GM23338 (cell line): ENCODE measurements at regions not wholly inside any gene's neighbourhood (a gene's known extent, or its start where the extent isn't known, plus 50 kb on each side); places are given as distances from the start of the nearest gene placed in this dataset.

Experiments
- ATAC-seq: fragments of 200-7000 bp; cut with Tn5 transposase; 3 replicates; pipeline ENCODE4 v1.9.1; 2020
- DNase-seq: peaks from one replicate; pipeline ENCODE4 v3.0.0-alpha.2; 2015; ENCODE audit warnings: low spot score
- H2AFZ ChIP-seq: fragments of 200-600 bp; sonication (generic); 2 replicates; pipeline ENCODE4 v1.8.0; 2016; ENCODE audit warnings: antibody characterized with exemption, mild to moderate bottlenecking, moderate library complexity
- H3F3A ChIP-seq: fragments of 200-600 bp; sonication (generic); replicated peaks from 2 replicates; pipeline ENCODE4 v1.8.0; 2017; ENCODE audit warnings: antibody characterized with exemption, mixed run types, low read depth
- H3K27ac ChIP-seq: fragments of 200-600 bp; sonication (generic); 2 replicates; pipeline ENCODE4 v1.6.1; 2016; ENCODE audit warnings: low read depth
- H3K27me3 ChIP-seq: fragments of 200-600 bp; sonication (generic); 2 replicates; pipeline ENCODE4 v1.8.0; 2016; ENCODE audit warnings: mild to moderate bottlenecking, mixed run types, moderate library complexity; ENCODE audit not compliant: insufficient read depth
- H3K36me3 ChIP-seq: fragments of 200-600 bp; sonication (generic); 2 replicates; pipeline ENCODE4 v1.8.0; 2016; ENCODE audit warnings: mild to moderate bottlenecking; ENCODE audit not compliant: insufficient read depth
- H3K4me1 ChIP-seq: fragments of 200-600 bp; sonication (generic); 2 replicates; pipeline ENCODE4 v1.8.0; 2016; ENCODE audit warnings: mild to moderate bottlenecking, moderate library complexity; ENCODE audit not compliant: insufficient read depth
- H3K4me2 ChIP-seq: fragments of 200-600 bp; sonication (generic); 2 replicates; pipeline ENCODE4 v1.7.1; 2017; ENCODE audit warnings: mixed run types
- H3K4me3 ChIP-seq: fragments of 200-600 bp; sonication (generic); 2 replicates; pipeline ENCODE4 v1.6.1; 2016; ENCODE audit warnings: mixed run types
- H3K79me2 ChIP-seq: fragments of 200-600 bp; sonication (generic); replicated peaks from 2 replicates; pipeline ENCODE4 v1.8.0; 2017; ENCODE audit warnings: mild to moderate bottlenecking; ENCODE audit not compliant: insufficient read depth
- H3K9me2 ChIP-seq: fragments of 200-600 bp; sonication (generic); 2 replicates; pipeline ENCODE4 v1.8.0; 2017; ENCODE audit not compliant: insufficient read depth
- H4K20me1 ChIP-seq: fragments of 200-600 bp; sonication (generic); replicated peaks from 2 replicates; pipeline ENCODE4 v1.8.0; 2017; ENCODE audit warnings: mild to moderate bottlenecking; ENCODE audit not compliant: insufficient read depth
- H3K27ac Mint-ChIP-seq: 2 replicates; pipeline ENCODE4 v1.8.0; 2020; ENCODE audit warnings: inconsistent platforms, mild to moderate bottlenecking, moderate library complexity, mixed read lengths
- H3K27me3 Mint-ChIP-seq: 3 replicates; pipeline ENCODE4 v1.8.0; 2022; ENCODE audit warnings: low read depth, mild to moderate bottlenecking, moderate library complexity, mixed read lengths, inconsistent platforms; ENCODE audit not compliant: insufficient read depth, poor library complexity
- H3K36me3 Mint-ChIP-seq: 3 replicates; pipeline ENCODE4 v1.8.0; 2021; ENCODE audit warnings: low read depth, mild to moderate bottlenecking, inconsistent platforms, moderate library complexity, mixed read lengths
- H3K4me1 Mint-ChIP-seq: 3 replicates; pipeline ENCODE4 v1.8.0; 2020; ENCODE audit warnings: mild to moderate bottlenecking, inconsistent platforms, mixed read lengths
- H3K4me3 Mint-ChIP-seq: 3 replicates; pipeline ENCODE4 v1.8.0; 2021; ENCODE audit warnings: moderate library complexity, mild to moderate bottlenecking, inconsistent platforms, mixed read lengths
- H3K9me3 Mint-ChIP-seq: 3 replicates; pipeline ENCODE4 v1.8.0; 2020; ENCODE audit warnings: moderate library complexity, mild to moderate bottlenecking, inconsistent platforms, mixed read lengths
- CREB1 ChIP-seq: fragments of 250-450 bp; sonication (Bioruptor Pico); IDR thresholded peaks from 2 replicates; pipeline ENCODE4 v1.5.0; 2020; ENCODE audit warnings: low read depth, mild to moderate bottlenecking, moderate library complexity
- EZH2 ChIP-seq: fragments of 200-600 bp; sonication (generic); IDR thresholded peaks from one replicate; pipeline ENCODE4 v1.8.0; 2017; ENCODE audit warnings: antibody characterized with exemption, mild to moderate bottlenecking, low read depth; ENCODE audit not compliant: unreplicated experiment
- EZH2phosphoT487 ChIP-seq: fragments of 200-600 bp; sonication (generic); IDR thresholded peaks from one replicate; pipeline ENCODE4 v1.8.1; 2018; ENCODE audit warnings: antibody characterized with exemption; ENCODE audit not compliant: unreplicated experiment
- JUNB ChIP-seq: IDR thresholded peaks from one replicate; pipeline ENCODE4 v1.6.1; 2016; ENCODE audit warnings: antibody characterized with exemption; ENCODE audit not compliant: unreplicated experiment
- NANOG ChIP-seq: IDR thresholded peaks from 2 replicates; pipeline ENCODE4 v1.6.1; 2016; ENCODE audit warnings: antibody characterized with exemption, borderline replicate concordance
- POLR2AphosphoS5 ChIP-seq: IDR thresholded peaks from 2 replicates; pipeline ENCODE4 v1.6.1; 2016; ENCODE audit warnings: antibody characterized with exemption, low read depth
- STAT1 ChIP-seq: IDR thresholded peaks from one replicate; pipeline ENCODE4 v1.6.1; 2016; ENCODE audit warnings: antibody characterized with exemption; ENCODE audit not compliant: unreplicated experiment
- ZNF114 ChIP-seq: fragments of 250-450 bp; sonication (Bioruptor Pico); IDR thresholded peaks from 2 replicates; pipeline ENCODE4 v1.5.0; 2020; ENCODE audit warnings: mild to moderate bottlenecking, moderate library complexity
- ZNF331 ChIP-seq: fragments of 250-450 bp; sonication (Bioruptor Pico); IDR thresholded peaks from 2 replicates; pipeline ENCODE4 v1.5.0; 2020; ENCODE audit warnings: low read depth, mild to moderate bottlenecking, moderate library complexity
- TF ChIP-seq, protein P1 (sequence below), 2 experiments: fragments of 200-600 bp in 1 of 2; sonication (generic) in 1 of 2; conservative IDR thresholded peaks; 2 replicates each; pipeline versions ENCODE4 v1.5.1 to v1.6.1; 2016 to 2017; ENCODE audit warnings: antibody characterized with exemption in 2 of 2, low read depth in 2 of 2, mild to moderate bottlenecking in 2 of 2, moderate library complexity in 1 of 2
- TF ChIP-seq, protein P2 (sequence below): IDR thresholded peaks from one replicate; pipeline ENCODE4 v1.6.1; 2018; ENCODE audit warnings: antibody characterized with exemption; ENCODE audit not compliant: unreplicated experiment
- TF ChIP-seq, protein P3 (sequence below): fragments of 250-450 bp; sonication (Bioruptor Pico); IDR thresholded peaks from 2 replicates; pipeline ENCODE4 v1.5.0; 2020; ENCODE audit warnings: mild to moderate bottlenecking, moderate library complexity

DNA sequence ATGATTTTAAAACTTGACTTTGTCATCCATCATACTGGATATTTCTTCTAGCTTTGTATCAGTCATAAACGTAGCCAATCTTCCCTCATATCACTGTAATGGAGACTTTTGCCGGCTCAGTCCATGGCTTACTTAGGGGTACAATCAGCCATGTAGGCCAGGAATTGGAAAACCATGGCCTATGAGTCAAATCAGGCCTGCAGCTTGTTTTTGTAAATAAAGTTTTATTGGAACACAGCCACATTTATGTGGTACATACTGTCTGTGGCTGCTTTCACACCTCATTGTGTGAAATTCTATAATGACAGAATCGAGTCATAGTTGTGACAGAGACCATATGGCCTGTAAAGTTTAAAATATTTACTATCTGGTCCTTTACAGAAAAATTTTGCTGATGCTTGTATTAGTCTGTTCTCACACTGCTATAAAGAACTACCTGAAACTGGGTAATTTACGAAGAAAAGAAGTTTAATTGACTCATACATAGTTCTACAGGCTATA, 64.5 kb upstream of the CDH13 start:
- Mint-ChIP-seq H3K27ac (no peak overlapping the region), H3K27me3 (peaks cover 7% of the 10 kb centered on the region), H3K9me3 (peaks cover 25% of the 10 kb centered on the region), H3K4me3 (no peak overlapping the region), H3K4me1 (no peaks in the 10 kb centered on the region), H3K36me3 (no peaks in the 10 kb centered on the region; the same call in 1 of the 3 replicates)
- H3K4me3 ChIP-seq, result no peak overlapping the region
- no peaks in the 10 kb centered on the region for H3F3A ChIP-seq
- ATAC-seq (no peak), DNase-seq (no peak)
- no peaks in the 10 kb centered on the region for H3K4me1 ChIP-seq
- no peak overlapping the region for H3K4me2 ChIP-seq
- H3K9me2 ChIP-seq, result peaks cover 6% of the 10 kb centered on the region; the same call in 1 of the 2 replicates
- H2AFZ ChIP-seq, result no peak overlapping the region
- 0 out of 2 replicates have a peak, but pooled peaks cover 6% of the 10 kb centered on the region for H3K36me3 ChIP-seq
- TF ChIP-seq CREB1 (CRISPR knock-in tag) (no peak), EZH2 (no peak), ZNF114 (CRISPR knock-in tag) (no peak), EZH2phosphoT487 (no peak), POLR2AphosphoS5 (no peak), ZNF331 (CRISPR knock-in tag) (no peak), STAT1 (no peak), JUNB (no peak), NANOG (no peak)
- TF ChIP-seq, protein P1, sequence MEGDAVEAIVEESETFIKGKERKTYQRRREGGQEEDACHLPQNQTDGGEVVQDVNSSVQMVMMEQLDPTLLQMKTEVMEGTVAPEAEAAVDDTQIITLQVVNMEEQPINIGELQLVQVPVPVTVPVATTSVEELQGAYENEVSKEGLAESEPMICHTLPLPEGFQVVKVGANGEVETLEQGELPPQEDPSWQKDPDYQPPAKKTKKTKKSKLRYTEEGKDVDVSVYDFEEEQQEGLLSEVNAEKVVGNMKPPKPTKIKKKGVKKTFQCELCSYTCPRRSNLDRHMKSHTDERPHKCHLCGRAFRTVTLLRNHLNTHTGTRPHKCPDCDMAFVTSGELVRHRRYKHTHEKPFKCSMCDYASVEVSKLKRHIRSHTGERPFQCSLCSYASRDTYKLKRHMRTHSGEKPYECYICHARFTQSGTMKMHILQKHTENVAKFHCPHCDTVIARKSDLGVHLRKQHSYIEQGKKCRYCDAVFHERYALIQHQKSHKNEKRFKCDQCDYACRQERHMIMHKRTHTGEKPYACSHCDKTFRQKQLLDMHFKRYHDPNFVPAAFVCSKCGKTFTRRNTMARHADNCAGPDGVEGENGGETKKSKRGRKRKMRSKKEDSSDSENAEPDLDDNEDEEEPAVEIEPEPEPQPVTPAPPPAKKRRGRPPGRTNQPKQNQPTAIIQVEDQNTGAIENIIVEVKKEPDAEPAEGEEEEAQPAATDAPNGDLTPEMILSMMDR (conservative IDR thresholded peaks at IDR 0.05; ENCODE audit: low read depth in 2 of 2), result no peak
- TF ChIP-seq, protein P2, sequence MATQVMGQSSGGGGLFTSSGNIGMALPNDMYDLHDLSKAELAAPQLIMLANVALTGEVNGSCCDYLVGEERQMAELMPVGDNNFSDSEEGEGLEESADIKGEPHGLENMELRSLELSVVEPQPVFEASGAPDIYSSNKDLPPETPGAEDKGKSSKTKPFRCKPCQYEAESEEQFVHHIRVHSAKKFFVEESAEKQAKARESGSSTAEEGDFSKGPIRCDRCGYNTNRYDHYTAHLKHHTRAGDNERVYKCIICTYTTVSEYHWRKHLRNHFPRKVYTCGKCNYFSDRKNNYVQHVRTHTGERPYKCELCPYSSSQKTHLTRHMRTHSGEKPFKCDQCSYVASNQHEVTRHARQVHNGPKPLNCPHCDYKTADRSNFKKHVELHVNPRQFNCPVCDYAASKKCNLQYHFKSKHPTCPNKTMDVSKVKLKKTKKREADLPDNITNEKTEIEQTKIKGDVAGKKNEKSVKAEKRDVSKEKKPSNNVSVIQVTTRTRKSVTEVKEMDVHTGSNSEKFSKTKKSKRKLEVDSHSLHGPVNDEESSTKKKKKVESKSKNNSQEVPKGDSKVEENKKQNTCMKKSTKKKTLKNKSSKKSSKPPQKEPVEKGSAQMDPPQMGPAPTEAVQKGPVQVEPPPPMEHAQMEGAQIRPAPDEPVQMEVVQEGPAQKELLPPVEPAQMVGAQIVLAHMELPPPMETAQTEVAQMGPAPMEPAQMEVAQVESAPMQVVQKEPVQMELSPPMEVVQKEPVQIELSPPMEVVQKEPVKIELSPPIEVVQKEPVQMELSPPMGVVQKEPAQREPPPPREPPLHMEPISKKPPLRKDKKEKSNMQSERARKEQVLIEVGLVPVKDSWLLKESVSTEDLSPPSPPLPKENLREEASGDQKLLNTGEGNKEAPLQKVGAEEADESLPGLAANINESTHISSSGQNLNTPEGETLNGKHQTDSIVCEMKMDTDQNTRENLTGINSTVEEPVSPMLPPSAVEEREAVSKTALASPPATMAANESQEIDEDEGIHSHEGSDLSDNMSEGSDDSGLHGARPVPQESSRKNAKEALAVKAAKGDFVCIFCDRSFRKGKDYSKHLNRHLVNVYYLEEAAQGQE, result no peak
- TF ChIP-seq, protein P3, sequence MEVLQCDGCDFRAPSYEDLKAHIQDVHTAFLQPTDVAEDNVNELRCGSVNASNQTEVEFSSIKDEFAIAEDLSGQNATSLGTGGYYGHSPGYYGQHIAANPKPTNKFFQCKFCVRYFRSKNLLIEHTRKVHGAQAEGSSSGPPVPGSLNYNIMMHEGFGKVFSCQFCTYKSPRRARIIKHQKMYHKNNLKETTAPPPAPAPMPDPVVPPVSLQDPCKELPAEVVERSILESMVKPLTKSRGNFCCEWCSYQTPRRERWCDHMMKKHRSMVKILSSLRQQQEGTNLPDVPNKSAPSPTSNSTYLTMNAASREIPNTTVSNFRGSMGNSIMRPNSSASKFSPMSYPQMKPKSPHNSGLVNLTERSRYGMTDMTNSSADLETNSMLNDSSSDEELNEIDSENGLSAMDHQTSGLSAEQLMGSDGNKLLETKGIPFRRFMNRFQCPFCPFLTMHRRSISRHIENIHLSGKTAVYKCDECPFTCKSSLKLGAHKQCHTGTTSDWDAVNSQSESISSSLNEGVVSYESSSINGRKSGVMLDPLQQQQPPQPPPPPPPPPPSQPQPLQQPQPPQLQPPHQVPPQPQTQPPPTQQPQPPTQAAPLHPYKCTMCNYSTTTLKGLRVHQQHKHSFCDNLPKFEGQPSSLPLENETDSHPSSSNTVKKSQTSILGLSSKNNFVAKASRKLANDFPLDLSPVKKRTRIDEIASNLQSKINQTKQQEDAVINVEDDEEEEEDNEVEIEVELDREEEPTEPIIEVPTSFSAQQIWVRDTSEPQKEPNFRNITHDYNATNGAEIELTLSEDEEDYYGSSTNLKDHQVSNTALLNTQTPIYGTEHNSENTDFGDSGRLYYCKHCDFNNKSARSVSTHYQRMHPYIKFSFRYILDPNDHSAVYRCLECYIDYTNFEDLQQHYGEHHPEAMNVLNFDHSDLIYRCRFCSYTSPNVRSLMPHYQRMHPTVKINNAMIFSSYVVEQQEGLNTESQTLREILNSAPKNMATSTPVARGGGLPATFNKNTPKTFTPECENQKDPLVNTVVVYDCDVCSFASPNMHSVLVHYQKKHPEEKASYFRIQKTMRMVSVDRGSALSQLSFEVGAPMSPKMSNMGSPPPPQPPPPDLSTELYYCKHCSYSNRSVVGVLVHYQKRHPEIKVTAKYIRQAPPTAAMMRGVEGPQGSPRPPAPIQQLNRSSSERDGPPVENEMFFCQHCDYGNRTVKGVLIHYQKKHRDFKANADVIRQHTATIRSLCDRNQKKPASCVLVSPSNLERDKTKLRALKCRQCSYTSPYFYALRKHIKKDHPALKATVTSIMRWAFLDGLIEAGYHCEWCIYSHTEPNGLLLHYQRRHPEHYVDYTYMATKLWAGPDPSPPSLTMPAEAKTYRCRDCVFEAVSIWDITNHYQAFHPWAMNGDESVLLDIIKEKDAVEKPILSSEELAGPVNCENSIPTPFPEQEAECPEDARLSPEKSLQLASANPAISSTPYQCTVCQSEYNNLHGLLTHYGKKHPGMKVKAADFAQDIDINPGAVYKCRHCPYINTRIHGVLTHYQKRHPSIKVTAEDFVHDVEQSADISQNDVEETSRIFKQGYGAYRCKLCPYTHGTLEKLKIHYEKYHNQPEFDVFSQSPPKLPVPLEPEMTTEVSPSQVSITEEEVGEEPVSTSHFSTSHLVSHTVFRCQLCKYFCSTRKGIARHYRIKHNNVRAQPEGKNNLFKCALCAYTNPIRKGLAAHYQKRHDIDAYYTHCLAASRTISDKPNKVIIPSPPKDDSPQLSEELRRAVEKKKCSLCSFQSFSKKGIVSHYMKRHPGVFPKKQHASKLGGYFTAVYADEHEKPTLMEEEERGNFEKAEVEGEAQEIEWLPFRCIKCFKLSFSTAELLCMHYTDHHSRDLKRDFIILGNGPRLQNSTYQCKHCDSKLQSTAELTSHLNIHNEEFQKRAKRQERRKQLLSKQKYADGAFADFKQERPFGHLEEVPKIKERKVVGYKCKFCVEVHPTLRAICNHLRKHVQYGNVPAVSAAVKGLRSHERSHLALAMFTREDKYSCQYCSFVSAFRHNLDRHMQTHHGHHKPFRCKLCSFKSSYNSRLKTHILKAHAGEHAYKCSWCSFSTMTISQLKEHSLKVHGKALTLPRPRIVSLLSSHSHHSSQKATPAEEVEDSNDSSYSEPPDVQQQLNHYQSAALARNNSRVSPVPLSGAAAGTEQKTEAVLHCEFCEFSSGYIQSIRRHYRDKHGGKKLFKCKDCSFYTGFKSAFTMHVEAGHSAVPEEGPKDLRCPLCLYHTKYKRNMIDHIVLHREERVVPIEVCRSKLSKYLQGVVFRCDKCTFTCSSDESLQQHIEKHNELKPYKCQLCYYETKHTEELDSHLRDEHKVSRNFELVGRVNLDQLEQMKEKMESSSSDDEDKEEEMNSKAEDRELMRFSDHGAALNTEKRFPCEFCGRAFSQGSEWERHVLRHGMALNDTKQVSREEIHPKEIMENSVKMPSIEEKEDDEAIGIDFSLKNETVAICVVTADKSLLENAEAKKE (CRISPR knock-in tag), result no peak
- H3K79me2 ChIP-seq, result no peaks in the 10 kb centered on the region
- no peaks in the 10 kb centered on the region for H4K20me1 ChIP-seq
- no peaks in the 10 kb centered on the region for H3K27me3 ChIP-seq
- H3K27ac ChIP-seq, result no peak overlapping the region
